Left hindlimb (tissue), 1 donor: ENCODE measurements at regions not wholly inside any gene's neighbourhood (a gene's known extent, or its start where the extent isn't known, plus 50 kb on each side); places are given as distances from the start of the nearest gene placed in this dataset.
"Not testable (repeated sequence)": the region's sequence is repeated elsewhere in the genome, so short reads cannot be mapped to it uniquely, and the experiment has no call there.

Experiments
- DNase-seq: peaks from one replicate; pipeline ENCODE4 v3.0.0-alpha.2; 2018

DNA sequence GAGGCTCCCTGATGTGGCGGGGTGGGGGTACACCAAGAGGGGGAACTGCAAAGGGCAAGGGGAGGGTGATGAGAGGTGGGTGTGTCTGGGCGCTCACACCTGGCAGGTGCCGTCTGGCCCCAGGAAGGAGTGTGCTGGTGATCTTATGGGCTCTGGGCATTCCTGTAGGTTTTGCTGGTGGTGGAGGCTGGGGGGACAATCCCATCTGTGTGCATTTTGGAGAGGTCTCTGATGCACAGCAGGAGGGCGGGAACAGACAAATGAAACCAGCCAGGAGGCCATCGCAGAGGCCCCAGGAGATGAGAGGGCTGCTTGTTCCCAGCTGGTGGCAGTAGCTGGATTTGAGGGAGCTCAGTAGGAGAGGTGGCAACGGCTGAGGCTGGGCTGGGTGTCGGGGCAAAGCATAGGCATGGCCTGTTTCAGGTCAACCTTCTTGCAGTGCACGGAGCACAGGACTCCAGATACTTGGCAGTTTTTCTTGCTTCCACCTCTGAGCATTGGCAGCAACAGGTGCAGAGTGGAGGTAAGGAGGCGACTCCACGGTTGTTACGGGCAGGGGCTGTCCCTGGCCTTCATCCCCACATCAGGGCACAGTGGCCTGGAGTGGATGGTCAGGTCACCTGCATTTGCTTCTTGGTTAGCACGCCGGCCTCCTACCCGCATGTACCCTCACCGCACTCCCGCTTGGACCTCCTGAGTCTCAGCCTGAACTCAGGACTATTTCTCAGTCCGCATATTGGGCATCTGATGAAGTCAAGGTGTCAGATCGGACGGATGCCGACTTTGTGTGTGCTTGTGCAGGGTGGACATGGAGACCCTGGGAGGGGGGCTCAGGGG is 194.2 kb upstream of the HDAC4 start:
- DNase-seq = no peak

DNA sequence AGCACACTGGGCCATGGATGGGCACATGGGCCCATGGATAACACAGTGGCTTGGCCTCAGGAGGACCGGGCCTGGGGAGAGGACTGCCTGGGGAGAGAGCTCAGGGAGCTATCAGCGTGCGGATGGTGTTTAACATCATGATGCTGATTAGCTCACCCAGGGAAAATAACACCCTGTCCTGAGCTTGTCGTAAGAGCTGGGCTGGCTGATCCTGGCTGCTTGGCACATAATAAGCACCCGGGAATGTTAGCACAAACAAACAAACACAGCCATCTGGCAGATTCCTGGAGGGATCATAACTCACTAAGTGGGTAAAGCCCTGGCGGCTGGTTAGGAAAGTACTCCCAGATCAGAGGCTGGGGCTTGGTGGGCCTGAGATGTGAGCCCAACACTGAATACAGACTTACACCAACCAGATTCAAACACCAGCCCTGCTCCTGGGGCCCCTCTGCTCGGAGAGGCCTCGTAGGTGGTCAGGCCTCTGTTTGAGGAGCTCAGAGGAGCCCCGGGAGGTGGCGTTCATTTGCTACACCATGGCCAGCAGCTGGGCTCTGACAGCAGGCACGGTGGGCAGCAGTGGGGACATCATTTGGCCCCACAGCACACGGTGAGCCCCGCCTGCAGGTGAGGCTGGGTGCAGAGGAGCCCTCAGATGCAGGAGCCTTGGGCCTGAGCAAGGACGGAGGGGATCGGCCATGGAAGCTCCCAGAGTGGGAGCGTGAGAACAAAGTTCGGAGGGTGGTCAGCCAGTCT is 193.4 kb upstream of the HDAC4 start:
- DNase-seq = no peak

DNA sequence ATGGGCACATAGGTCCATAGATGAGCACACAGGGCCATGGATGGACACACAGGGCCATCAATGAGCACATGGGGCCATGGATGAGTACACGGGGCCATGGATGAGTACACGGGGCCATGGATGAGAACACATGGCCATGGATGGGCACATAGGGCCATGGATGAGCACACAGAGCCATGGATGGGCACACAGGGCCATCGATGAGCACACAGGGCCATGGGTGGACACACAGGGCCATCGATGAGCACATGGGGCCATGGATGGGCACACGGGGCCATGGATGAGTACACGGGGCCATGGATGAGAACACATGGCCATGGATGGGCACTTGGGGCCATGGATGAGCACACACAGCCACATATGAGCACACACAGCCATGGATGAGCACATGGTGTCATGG is 192.6 kb upstream of the HDAC4 start:
- no peak for DNase-seq

DNA sequence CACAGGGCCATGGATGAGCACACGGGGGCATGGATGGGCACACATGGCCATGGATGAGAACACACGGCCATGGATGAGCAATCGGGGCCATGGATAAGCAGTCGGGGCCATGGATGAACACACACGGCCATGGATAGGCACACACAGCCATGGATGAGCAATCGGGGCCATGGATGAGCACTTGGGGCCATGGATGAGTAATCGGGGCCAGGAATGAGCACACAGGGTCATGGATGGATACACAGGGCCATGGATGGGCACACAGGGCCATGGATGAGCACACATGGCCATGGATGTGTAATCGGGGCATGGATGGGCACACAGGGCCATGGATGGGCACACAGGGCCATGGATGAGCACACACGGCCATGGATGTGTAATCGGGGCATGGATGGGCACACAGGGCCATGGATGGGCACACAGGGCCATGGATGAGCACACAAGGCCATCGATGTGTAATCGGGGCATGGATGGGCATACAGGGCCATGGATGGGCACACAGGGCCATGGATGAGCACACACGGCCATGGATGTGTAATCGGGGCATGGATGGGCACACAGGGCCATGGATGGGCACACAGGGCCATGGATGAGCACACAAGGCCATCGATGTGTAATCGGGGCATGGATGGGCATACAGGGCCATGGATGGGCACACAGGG is 191.9 kb upstream of the HDAC4 start:
- DNase-seq = not testable (repeated sequence)

DNA sequence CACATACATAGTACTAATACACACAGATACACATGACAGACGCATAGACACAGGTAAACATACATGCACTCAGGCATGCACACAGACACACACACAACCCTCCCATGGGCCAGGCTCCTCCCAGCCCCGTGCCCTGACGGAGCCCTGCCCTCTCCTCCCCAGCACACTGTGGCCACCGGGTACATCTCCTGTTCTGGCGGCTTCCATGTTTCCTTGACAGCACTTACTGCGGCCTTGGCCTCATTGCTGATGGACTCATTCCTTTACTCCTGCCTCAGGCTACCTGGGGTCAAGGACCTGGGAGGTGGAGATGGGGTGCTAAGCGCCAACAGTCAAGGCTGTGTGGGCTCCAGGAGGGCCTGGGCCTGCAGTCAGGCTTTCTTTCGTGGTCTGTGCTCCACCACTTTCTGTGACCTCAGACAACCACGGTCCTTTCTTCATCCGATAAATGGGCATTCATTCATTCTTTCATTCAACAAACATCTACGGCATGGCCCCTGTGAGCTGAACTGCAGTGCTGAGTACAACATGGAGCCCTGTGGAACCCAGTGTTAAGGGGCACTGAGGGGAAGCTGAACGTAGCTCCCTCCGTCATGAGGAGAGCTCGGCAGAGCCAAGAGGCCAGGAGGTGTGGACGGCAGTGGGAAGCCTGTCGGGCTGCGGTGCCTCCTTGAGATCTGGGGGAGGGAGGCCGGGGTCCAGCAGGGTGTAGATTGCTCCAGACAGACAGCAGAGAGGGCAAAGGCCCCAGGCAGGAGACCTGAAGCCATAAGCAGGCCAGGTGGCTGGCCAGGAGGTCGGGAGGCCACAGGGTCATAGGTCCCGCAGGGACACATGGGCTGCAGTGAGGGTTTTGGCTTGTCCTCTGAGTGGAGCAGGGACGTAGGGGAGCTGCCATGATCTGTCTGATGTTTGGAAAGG is 190.4 kb upstream of the HDAC4 start:
- DNase-seq = peak; percentile 5

DNA sequence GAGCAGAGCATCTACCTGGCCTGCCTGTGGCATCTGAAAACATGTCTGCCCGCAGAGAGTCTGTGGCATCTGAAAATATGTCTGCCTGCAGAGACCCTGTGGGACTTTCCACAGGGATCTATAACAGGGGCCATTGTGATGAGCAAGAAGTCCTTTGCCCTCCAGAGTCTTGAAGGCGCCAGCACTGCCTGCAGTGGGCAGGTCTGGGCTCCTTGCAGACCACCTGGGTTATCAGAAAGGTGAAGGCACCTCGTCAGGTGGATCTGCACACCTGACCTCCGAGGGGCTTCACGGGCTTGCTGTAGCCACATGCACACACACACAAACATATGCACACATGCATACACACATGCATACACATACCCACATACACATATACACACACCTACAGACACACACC is 189.5 kb upstream of the HDAC4 start:
- DNase-seq = peak; percentile 16

DNA sequence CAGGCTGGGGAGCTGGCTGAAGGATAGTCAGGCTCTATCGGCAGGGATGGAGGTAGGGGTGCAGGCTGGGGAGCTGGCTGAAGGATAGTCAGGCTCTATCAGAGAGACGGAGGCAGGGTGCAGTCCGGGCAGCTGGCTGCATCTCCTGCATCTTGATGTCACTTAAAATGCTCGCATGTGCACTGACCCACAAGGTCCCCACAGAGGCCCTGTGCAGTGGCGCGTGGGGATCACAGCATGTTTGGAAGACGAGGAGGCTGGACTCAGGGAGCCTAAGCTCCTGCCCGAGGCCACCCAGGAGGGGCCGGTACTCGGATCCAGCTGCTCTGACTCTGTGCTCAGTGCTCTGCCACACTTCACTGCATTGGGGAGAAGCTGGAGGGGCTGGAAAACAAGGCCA is 189.0 kb upstream of the HDAC4 start:
- DNase-seq = no peak

DNA sequence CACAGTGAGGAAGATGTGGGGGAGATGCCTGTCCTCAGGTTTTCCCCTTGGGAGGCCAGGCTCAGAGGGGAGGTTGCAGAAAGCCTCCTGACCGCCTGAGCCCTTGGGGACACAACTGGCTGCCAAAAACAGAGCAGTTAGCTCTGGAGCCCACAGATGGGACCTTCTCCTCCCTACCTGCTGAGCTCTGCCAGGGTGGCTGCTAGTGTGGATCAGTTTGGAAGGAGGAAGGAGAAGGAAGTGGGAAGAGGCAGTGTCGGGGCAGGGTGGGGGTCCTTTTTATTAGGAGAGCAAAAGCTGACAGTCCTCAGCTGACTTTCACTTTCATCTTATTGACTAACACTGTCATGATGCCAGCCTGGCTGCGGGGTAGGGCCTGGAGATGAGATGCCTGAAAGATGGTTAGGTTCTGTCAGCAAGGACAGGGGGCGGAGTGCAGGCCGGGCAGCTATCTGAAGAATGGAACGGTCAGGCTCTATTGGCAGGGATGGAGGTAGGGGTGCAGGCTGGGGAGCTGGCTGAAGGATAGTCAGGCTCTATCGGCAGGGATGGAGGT is 188.5 kb upstream of the HDAC4 start:
- peak; percentile 9 for DNase-seq

DNA sequence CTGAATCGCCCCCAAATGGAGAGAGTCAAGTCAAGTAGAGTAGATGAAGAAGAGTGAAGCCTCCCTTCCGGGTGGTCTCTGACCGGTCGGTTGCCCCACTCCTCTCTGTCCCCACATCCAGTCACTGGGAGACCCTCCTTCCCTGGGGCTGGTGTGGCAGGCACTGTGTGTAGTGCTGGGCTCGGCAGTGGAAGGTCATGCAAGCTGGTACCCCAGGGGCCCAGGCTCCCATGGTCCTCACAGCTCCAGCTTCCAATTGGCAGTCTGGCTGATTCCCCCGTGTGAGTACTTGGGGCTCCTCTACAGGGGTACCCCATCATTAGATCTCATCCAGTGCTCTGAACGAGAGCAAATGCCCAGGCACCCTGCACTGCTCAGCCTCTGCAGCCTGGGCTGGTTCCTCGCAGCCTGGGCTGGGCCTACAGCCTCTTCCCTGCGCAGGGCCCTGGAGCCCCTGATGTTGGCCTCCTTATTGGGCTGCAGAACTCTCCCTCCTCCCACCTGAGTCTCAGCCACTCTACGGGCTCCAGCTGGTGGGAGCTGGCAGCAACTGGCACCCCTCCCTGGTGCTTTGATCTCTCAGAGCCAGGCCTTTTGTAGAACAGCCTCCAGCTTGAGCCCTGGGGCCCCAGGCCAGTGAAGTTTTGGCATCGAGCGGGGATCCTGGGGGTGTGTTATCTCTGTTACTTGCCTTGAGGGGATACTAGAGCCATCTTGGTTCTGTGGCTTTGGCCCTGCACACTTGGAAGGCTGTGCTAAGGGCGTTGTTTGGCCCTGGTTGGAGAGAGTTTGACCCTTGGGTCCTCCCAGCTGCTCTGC is 187.8 kb upstream of the HDAC4 start:
- peak; percentile 17 for DNase-seq

DNA sequence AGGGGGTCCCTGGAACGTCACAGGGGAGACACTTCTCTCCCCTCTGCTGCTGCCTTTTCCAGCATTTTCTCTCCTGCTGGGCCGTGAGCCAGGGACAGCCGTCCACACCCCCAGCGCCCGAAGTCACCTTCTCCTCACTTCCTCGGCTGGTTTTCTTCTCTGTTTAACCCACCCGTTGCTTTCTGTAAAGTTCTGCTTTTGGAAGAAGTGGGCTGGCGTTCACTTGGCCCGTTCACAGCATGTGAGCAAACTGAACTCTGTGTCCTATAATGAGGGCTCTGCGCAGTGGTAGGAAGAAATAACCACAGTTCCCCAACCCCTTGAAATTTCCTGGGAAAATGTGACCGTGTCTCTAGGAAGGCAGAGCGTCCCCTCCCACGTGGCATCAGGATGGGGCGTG is 187.0 kb upstream of the HDAC4 start:
- DNase-seq = peak; percentile 45

DNA sequence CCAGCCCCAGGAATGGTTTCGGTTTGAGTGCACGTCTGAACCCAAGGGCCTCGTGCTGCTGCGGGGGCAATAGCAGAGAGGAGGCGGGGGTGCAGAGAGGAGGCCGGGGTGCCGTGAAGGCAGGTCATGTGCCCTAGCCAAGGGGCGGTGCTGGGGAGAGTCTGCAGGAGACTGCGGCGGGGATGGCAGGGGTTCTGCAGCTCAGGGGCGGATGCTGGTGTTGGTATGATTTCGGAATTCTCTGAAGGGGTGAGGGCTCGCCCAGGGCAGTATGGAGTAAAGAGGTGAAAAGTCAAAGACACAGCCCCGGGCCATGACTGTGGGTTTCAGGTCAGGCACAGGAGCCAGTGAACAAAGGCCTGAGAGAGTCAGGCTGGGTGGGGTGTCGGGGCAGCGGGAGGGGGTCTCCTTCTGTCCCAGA is 186.5 kb upstream of the HDAC4 start:
- no peak for DNase-seq

DNA sequence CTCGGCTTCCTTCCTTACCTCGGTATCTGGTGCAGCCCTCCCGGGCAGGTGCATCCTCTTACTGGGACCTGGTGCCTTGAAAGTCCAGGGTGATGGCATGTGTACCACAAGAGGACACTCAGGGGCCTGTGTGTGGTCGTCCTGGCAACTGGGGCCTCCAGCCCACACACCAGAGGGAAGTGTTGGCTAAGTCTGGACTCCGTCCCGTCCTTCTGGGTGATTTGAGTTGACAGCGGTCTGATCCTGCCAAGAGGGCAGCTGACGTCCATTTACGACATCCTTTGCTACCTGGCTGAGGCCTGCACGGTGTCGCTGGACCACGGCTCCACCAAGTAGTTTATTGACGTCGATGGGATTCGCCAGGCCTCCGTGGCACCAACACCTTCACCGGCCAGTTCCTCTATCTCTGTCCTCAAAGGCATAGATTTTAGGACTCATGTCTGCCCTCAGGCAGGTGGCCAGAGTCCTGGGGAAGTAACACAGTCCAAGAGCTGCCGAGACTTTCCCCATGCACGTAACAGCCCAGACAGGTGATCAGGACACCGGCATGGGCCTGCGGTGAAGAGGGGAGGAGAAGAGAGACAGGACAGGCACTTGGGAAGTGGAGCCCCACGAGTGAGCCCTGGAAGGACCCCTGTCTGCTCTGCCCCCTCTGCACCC is 186.0 kb upstream of the HDAC4 start:
- DNase-seq = peak; percentile 39

DNA sequence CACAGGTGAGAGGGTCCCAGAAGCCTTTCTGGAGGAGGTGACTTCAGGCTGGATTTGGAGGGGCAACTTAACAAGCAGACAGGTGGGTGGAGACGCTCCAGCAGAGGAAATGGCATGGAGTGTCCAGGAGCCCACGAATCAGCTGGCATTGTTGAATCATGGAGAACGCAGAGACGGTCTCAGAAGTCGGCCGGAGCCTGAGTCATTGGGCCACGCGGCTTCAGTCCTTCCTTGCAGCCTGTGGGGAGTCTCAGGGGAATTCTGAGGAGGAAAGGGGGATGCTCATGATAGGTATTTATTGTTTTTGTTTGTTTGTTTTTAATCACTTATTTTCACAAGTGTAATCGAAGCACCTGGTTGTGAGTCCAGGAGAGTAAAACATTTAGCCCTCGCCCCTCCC is 184.6 kb upstream of the HDAC4 start:
- DNase-seq = no peak

DNA sequence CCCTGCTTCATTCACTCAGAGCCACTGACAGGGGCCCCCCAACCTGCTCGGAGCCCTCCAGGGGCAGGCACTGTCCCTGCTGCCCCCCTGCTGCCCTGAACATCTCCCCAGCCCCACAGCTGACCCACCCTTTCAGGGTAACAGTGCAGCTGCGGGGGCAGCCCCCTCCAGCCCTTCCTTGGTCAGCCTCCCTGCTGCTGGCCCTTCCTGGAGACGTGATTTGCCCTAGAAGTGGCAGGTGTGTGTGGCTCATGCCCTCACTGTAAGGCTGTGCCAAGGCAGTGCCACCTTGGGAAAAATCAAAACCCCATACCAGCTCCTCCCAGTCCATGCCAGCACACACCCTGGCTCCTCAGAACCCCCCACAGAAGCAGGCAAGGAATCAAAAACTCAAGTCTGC is 184.2 kb upstream of the HDAC4 start:
- DNase-seq = no peak

DNA sequence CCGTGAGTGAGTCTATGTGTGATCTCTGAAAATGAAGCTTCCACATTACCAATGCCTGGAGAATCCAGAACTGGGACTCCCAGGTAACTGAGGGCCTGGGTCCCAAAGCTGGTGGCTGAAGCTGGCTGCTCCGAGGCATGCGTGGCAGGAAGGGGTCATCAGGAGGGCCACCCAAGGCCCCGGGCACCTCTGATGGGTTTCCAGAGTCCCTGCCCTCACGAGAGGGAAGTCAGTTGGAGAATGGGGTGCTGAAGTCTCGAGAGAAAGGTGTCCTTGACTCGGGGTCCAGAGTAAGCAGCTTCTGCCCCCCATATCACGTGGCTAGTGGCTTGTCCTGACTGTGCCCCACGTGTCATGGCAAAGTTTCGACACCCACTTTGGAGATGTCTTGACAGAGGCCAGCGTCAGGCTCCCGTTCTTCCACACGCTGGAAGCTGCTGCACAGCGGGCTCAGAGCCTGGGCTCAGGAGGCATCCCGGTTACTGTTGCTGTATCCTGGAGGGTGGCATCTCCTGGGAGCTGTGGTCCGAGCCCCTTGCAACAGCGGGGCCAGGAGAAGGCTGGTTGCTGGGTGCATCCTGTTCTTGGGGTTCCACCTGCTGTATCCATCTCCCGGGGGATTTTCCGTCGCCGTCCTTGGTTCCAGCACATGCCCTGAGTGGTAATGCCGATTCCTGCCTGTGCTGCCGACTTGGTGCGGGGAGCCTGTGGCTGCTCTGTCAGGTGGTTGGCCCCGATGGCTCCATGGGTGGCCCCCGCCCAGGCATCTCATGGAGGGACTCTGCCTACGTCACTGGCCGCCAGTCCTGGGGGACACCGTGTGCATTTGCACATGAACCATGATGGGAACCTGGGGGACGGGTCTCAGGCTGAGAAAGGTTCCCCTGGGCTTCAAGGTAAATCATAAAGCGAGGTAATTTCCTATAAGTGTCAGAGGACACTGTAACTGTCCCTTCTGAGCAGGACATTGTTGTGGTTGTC is 183.3 kb upstream of the HDAC4 start:
- no peak for DNase-seq

DNA sequence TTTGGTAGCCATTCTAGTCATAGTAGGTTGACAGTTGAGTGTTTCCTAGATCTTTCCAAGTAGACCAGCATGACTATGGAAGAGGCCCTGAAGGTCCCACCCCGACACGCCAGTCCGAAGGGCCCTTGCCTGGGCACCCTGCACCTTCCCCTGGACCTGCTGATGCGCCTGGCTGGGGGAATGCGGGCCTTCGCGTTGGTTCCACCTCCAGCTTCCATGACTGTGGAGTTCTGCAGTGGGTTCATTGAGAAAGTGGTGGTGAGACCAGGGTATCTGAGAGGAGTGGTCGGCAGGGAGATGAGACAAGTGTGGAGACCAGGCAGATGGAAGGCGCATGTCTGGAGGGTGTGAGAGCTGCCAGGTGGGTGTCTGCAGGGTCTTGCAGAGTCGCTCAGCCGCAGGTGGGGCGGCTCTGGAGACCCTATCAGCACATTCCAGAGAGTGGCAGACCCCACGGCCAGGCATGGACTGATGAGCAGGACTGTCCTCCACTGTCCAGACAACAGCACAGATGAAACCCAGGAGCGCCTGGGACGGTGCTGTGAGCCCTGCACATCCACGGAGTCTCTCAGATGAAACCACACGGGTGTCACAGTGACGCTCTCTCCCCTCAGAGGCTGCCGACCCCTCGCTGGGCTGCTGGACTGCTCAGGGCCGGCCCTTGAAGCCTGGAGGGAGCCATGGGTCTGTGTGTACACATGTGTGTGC is 182.5 kb upstream of the HDAC4 start:
- no peak for DNase-seq

DNA sequence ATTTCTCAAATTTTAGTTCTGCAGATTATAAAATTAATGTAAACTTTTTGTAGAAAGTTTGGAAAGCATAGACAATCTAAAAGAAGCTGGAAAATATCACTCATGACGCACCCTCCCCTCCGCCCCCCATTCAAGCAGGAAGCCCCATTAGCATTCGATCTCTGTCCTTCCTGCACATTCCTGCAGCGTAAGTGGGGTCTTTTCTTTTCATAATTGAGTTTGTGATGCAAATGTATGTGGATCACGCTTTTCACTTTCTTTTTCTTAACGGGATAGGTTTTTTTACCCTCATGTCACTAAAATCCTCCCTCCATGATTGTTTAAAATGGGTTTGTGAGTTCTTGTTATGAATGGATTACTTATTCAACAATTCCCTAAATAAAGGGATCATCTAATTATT is 181.7 kb upstream of the HDAC4 start:
- no peak for DNase-seq

DNA sequence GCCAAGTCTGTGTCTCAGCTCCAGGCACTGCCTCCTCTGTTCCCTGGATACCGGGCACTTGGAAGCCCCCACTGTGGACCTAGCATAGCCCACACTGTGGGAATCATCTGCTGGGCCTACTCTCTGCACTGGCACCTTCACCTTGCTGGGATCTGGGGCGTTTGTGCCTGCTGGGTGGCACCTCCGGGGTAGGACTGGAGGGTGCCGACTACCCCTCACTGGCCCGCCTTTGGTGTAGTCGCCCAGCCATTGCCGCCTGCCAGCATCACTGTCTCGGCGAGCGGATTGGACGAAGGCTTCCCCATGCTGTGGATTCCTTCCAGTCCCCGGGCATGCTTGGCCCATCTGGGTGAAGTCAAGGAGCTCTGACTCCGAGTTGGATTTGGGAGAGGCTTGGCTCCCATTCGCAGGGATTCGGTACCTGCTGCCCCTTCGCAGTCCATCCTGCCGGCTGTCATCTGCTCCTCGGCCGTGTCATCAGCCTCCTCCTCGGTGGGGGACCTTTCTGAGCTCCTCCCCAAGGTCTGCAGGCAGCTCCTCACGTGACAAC is 180.6 kb upstream of the HDAC4 start:
- DNase-seq = peak; percentile 21

DNA sequence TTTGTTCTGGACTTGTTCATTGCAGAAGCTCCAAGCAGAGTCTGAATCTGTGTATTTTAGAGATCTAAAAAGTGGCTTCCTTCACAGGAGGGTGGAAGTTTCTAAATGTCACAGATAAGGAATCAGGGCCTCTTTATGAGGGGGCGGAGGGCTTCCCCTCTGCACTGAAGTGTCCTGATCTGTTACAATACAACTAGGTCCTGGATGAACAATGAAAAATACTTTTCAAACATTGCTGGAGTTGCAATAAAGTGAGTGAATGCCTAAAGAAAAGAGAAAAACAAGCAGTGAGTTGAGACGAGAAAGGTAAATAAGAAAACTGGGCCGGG is 179.3 kb upstream of the HDAC4 start:
- DNase-seq = no peak
